Activated CD4-positive, alpha-beta memory T cell treated with anti-CD3 and anti-CD28 coated beads for 36 hours (primary cell): ENCODE measurements at regions not wholly inside any gene's neighbourhood (a gene's known extent, or its start where the extent isn't known, plus 50 kb on each side); places are given as distances from the start of the nearest gene placed in this dataset.
"Not testable (repeated sequence)": the region's sequence is repeated elsewhere in the genome, so short reads cannot be mapped to it uniquely, and the experiment has no call there.

Source experiments
- CTCF ChIA-PET: fragments of 350-600 bp; sonication (Branson Sonifier 250); formaldehyde crosslinking; loops from one replicate; lab custom pipeline; 2021; ENCODE audit warnings: antibody characterized with exemption, inconsistent platforms; lab: Charles Lee
- POLR2A ChIA-PET: fragments of 350-600 bp; sonication (Branson Sonifier 250); formaldehyde crosslinking; loops from one replicate; lab custom pipeline; 2021; ENCODE audit warnings: antibody characterized with exemption; lab: Charles Lee
- DNase-seq: peaks from one replicate; pipeline ENCODE4 v3.0.0-alpha.2; 2020
- H3K27ac Mint-ChIP-seq: one replicate; pipeline ENCODE4 v1.8.0; 2021; ENCODE audit warnings: mixed read lengths
- H3K27me3 Mint-ChIP-seq: one replicate; pipeline ENCODE4 v1.8.0; 2021; ENCODE audit warnings: mixed read lengths
- H3K36me3 Mint-ChIP-seq: one replicate; pipeline ENCODE4 v1.8.0; 2021; ENCODE audit warnings: mixed read lengths
- H3K4me1 Mint-ChIP-seq: one replicate; pipeline ENCODE4 v1.8.0; 2021; ENCODE audit warnings: low read depth, mixed read lengths
- H3K4me3 Mint-ChIP-seq: one replicate; pipeline ENCODE4 v1.8.0; 2021; ENCODE audit warnings: mild to moderate bottlenecking, mixed read lengths
- H3K9me3 Mint-ChIP-seq: one replicate; pipeline ENCODE4 v1.8.0; 2021; ENCODE audit warnings: mixed read lengths
- intact Hi-C: fragments of 100-400 bp; cut with micrococcal nuclease; formaldehyde crosslinking; loops from one replicate; pipeline ENCODE4 v1.15.1; 2023

- POLR2A ChIA-PET = no interaction called here
- intact Hi-C loops = no loop called here
- Mint-ChIP-seq H3K27me3 (no peaks in the 10 kb centered on the region), H3K4me3 (no peak overlapping the region), H3K36me3 (no peaks in the 10 kb centered on the region), H3K27ac (no peak overlapping the region), H3K9me3 (no peaks in the 10 kb centered on the region), H3K4me1 (no peaks in the 10 kb centered on the region)
- DNase-seq = no peak
- CTCF ChIA-PET = no interaction called here
Observed at GRCh38 chr5:92676215-92677165, 904.5 kb downstream of the NR2F1-AS1 start.

GRCh38 chr5:92674321-92674720 is 906.7 kb downstream of the NR2F1-AS1 start:
- Mint-ChIP-seq H3K4me1 (no peaks in the 10 kb centered on the region), H3K9me3 (no peaks in the 10 kb centered on the region), H3K27me3 (no peaks in the 10 kb centered on the region), H3K27ac (no peak overlapping the region), H3K4me3 (no peak overlapping the region), H3K36me3 (no peaks in the 10 kb centered on the region)
- intact Hi-C loops = no loop called here
- CTCF ChIA-PET = no interaction called here
- DNase-seq = no peak
- POLR2A ChIA-PET = no interaction called here

- intact Hi-C loops = no loop called here
- Mint-ChIP-seq H3K4me3 (no peak overlapping the region), H3K36me3 (no peaks in the 10 kb centered on the region), H3K4me1 (no peaks in the 10 kb centered on the region), H3K9me3 (peaks cover 10% of the 10 kb centered on the region), H3K27me3 (no peaks in the 10 kb centered on the region), H3K27ac (no peak overlapping the region)
- ChIA-PET CTCF (no interaction called here), POLR2A (no interaction called here)
- no peak for DNase-seq
Observed at GRCh38 chr5:92665506-92665905, 915.5 kb downstream of the NR2F1-AS1 start.

- Mint-ChIP-seq H3K36me3 (no peaks in the 10 kb centered on the region), H3K9me3 (peaks cover 8% of the 10 kb centered on the region), H3K27me3 (no peaks in the 10 kb centered on the region), H3K27ac (no peak overlapping the region), H3K4me3 (no peak overlapping the region), H3K4me1 (no peaks in the 10 kb centered on the region)
- ChIA-PET CTCF (no interaction called here), POLR2A (no interaction called here)
- no peak for DNase-seq
- intact Hi-C loops = no loop called here
Observed at GRCh38 chr5:92662741-92663140, 918.3 kb downstream of the NR2F1-AS1 start.

- H3K27ac Mint-ChIP-seq = no peak overlapping the region
- intact Hi-C loops = no loop called here
- peaks cover 3% of the 10 kb centered on the region for H3K9me3 Mint-ChIP-seq
- CTCF ChIA-PET = no interaction called here
- no peak overlapping the region for H3K4me3 Mint-ChIP-seq
- no peaks in the 10 kb centered on the region for H3K4me1 Mint-ChIP-seq
- no peaks in the 10 kb centered on the region for H3K36me3 Mint-ChIP-seq
- POLR2A ChIA-PET = no interaction called here
- no peaks in the 10 kb centered on the region for H3K27me3 Mint-ChIP-seq
- no peak for DNase-seq
Observed at GRCh38 chr5:92659246-92659645, 921.8 kb downstream of the NR2F1-AS1 start.

GRCh38 chr5:92654601-92655000 is 926.4 kb downstream of the NR2F1-AS1 start:
- CTCF ChIA-PET, H3K27ac Mint-ChIP-seq, H3K27me3 Mint-ChIP-seq, POLR2A ChIA-PET, H3K36me3 Mint-ChIP-seq, H3K4me1 Mint-ChIP-seq, H3K4me3 Mint-ChIP-seq, DNase-seq, intact Hi-C loops, H3K9me3 Mint-ChIP-seq: not testable (repeated sequence)

- Mint-ChIP-seq H3K36me3 (no peaks in the 10 kb centered on the region), H3K9me3 (no peaks in the 10 kb centered on the region), H3K27me3 (no peaks in the 10 kb centered on the region), H3K4me3 (no peak overlapping the region), H3K4me1 (no peaks in the 10 kb centered on the region), H3K27ac (no peak overlapping the region)
- CTCF ChIA-PET = no interaction called here
- POLR2A ChIA-PET = no interaction called here
- no peak for DNase-seq
- intact Hi-C loops = no loop called here
Observed at GRCh38 chr5:92653730-92654461, 927.1 kb downstream of the NR2F1-AS1 start.

GRCh38 chr5:92652756-92653155 is 928.3 kb downstream of the NR2F1-AS1 start:
- CTCF ChIA-PET = no interaction called here
- DNase-seq = no peak
- Mint-ChIP-seq H3K9me3 (no peaks in the 10 kb centered on the region), H3K36me3 (no peaks in the 10 kb centered on the region), H3K27ac (no peak overlapping the region), H3K4me1 (no peaks in the 10 kb centered on the region), H3K4me3 (no peak overlapping the region), H3K27me3 (no peaks in the 10 kb centered on the region)
- intact Hi-C loops = no loop called here
- POLR2A ChIA-PET = no interaction called here

GRCh38 chr5:92644266-92644886 is 936.6 kb downstream of the NR2F1-AS1 start:
- H3K27ac Mint-ChIP-seq = no peak overlapping the region
- ChIA-PET POLR2A (no interaction called here), CTCF (no interaction called here)
- DNase-seq = no peak
- H3K36me3 Mint-ChIP-seq = no peaks in the 10 kb centered on the region
- H3K27me3 Mint-ChIP-seq = no peaks in the 10 kb centered on the region
- no peaks in the 10 kb centered on the region for H3K4me1 Mint-ChIP-seq
- intact Hi-C loops = no loop called here
- no peaks in the 10 kb centered on the region for H3K9me3 Mint-ChIP-seq
- H3K4me3 Mint-ChIP-seq = no peak overlapping the region

GRCh38 chr5:92641031-92641962 is 939.7 kb downstream of the NR2F1-AS1 start:
- Mint-ChIP-seq H3K9me3 (no peaks in the 10 kb centered on the region), H3K4me1 (no peaks in the 10 kb centered on the region), H3K27ac (no peak overlapping the region), H3K4me3 (no peak overlapping the region), H3K27me3 (no peaks in the 10 kb centered on the region), H3K36me3 (no peaks in the 10 kb centered on the region)
- ChIA-PET POLR2A (no interaction called here), CTCF (no interaction called here)
- intact Hi-C loops = no loop called here
- DNase-seq = no peak

GRCh38 chr5:92640340-92640739 is 940.7 kb downstream of the NR2F1-AS1 start:
- Mint-ChIP-seq H3K27me3 (no peaks in the 10 kb centered on the region), H3K27ac (no peak overlapping the region), H3K4me3 (no peak overlapping the region), H3K36me3 (no peaks in the 10 kb centered on the region), H3K9me3 (no peaks in the 10 kb centered on the region), H3K4me1 (no peaks in the 10 kb centered on the region)
- ChIA-PET POLR2A (no interaction called here), CTCF (no interaction called here)
- intact Hi-C loops = no loop called here
- DNase-seq = no peak

- H3K9me3 Mint-ChIP-seq = no peaks in the 10 kb centered on the region
- intact Hi-C loops = no loop called here
- no peaks in the 10 kb centered on the region for H3K36me3 Mint-ChIP-seq
- ChIA-PET CTCF (no interaction called here), POLR2A (no interaction called here)
- no peaks in the 10 kb centered on the region for H3K4me1 Mint-ChIP-seq
- no peak overlapping the region for H3K4me3 Mint-ChIP-seq
- H3K27me3 Mint-ChIP-seq = no peaks in the 10 kb centered on the region
- DNase-seq = no peak
- H3K27ac Mint-ChIP-seq = no peak overlapping the region
Observed at GRCh38 chr5:92637960-92638359, 943.1 kb downstream of the NR2F1-AS1 start.
